ENCODE measurements at regions not wholly inside any gene's neighbourhood (a gene's known extent, or its start where the extent isn't known, plus 50 kb on each side); places are given as distances from the start of the nearest gene placed in this dataset.

DNA sequence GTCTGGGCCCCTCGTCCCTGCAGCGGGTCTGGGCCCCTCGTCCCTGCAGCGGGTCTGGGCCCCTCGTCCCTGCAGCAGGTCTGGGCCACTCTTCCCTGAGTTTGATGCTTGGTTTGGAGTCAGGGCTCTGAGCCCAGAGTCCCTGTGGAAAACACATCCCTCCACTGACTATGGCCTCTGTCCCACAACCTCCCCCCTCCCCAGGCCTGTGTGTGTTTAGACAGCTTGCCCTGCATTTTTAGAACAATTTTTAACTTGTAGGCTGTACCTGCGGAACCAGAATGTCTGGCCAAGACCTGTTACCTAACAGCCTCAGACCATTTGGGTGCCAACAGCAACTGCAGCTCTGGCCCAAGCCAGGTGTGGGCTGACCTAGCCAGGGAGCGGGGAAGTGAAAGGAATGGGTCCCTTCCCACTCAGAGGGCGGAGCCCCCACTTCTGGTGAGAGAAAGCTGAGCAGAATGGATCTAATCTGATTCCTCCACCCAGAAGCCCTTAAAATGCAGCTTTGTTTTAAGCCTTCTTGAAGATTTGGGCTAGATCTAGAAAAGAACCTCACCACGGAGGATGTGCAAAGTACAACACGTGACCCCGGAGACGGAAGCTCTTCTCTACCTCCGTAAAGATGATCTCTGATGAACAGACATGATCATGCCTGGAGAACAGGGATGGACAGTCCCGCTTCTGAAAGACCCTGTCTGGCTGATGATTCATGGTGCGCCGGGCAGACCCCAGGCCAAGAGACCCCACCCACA is 60.5 kb upstream of the TFRC start:
- ATAC-seq (no peak), DNase-seq (no peak)
- no peaks in the 10 kb centered on the region for H3K36me3 ChIP-seq
- H3K27me3 ChIP-seq = peaks cover 0 to 21% (median 0%) of the 10 kb centered on the region in 7 donors
- no peak overlapping the region for H3K4me3 ChIP-seq
- WGBS, 2 donors = 79 to 86% methylated on average over 16 of the region's 16 CpGs
- peaks cover 0 to 5% (median 0%) of the 10 kb centered on the region in 9 donors for H3K4me1 ChIP-seq
- H3K9me3 ChIP-seq = no peaks in the 10 kb centered on the region
- TF ChIP-seq, protein P1, sequence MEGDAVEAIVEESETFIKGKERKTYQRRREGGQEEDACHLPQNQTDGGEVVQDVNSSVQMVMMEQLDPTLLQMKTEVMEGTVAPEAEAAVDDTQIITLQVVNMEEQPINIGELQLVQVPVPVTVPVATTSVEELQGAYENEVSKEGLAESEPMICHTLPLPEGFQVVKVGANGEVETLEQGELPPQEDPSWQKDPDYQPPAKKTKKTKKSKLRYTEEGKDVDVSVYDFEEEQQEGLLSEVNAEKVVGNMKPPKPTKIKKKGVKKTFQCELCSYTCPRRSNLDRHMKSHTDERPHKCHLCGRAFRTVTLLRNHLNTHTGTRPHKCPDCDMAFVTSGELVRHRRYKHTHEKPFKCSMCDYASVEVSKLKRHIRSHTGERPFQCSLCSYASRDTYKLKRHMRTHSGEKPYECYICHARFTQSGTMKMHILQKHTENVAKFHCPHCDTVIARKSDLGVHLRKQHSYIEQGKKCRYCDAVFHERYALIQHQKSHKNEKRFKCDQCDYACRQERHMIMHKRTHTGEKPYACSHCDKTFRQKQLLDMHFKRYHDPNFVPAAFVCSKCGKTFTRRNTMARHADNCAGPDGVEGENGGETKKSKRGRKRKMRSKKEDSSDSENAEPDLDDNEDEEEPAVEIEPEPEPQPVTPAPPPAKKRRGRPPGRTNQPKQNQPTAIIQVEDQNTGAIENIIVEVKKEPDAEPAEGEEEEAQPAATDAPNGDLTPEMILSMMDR (IDR thresholded peaks at IDR 0.05) = no peak
- intact Hi-C loops (cut with DNase I) = no loop called here
- H3K27ac ChIP-seq = no peak overlapping the region

- peaks cover 0 to 21% (median 0%) of the 10 kb centered on the region in 7 donors for H3K27me3 ChIP-seq
- WGBS, 2 donors = 74 to 76% methylated on average over 6 of the region's 6 CpGs
- no peak for DNase-seq
- ATAC-seq = no peak
- H3K9me3 ChIP-seq = no peaks in the 10 kb centered on the region
- no peak overlapping the region for H3K4me3 ChIP-seq
- H3K27ac ChIP-seq = no peak overlapping the region
- H3K36me3 ChIP-seq = no peaks in the 10 kb centered on the region
- intact Hi-C loops (cut with DNase I) = no loop called here
- peaks cover 0 to 5% (median 0%) of the 10 kb centered on the region in 9 donors for H3K4me1 ChIP-seq
- TF ChIP-seq, protein P1 (IDR thresholded peaks at IDR 0.05) = no peak
These were observed 59.9 kb upstream of the TFRC start for GRCh38 chr3:196141866-196142201.

GRCh38 chr3:196141052-196141865 is 59.4 kb upstream of the TFRC start:
- Histone ChIP-seq H3K9me3 (no peaks in the 10 kb centered on the region), H3K4me3 (no peak overlapping the region), H3K27me3 (peaks cover 0 to 21% (median 0%) of the 10 kb centered on the region in 7 donors), H3K36me3 (no peaks in the 10 kb centered on the region), H3K4me1 (peaks cover 0 to 5% (median 0%) of the 10 kb centered on the region in 9 donors), H3K27ac (no peak overlapping the region)
- intact Hi-C loops (cut with DNase I) = no loop called here
- WGBS, 2 donors = 78 to 84% methylated on average over 15 of the region's 15 CpGs
- TF ChIP-seq, protein P1 (IDR thresholded peaks at IDR 0.05) = no peak
- DNase-seq (no peak), ATAC-seq (no peak)

- Histone ChIP-seq H3K27me3 (peaks cover 0 to 21% (median 0%) of the 10 kb centered on the region in 7 donors), H3K4me3 (no peak overlapping the region), H3K4me1 (peaks cover 0 to 8% (median 0%) of the 10 kb centered on the region in 9 donors), H3K27ac (no peak overlapping the region), H3K36me3 (no peaks in the 10 kb centered on the region), H3K9me3 (no peaks in the 10 kb centered on the region)
- DNase-seq (no peak), ATAC-seq (no peak)
- TF ChIP-seq, protein P1 (IDR thresholded peaks at IDR 0.05) = no peak
- WGBS, 2 donors = 62 to 71% methylated on average over 12 of the region's 12 CpGs
- intact Hi-C loops (cut with DNase I) = no loop called here
These were observed 58.3 kb upstream of the TFRC start for GRCh38 chr3:196140224-196140623.

Measured in heart right ventricle (tissue), 16 donors.